ENCODE measurements at regions not wholly inside any gene's neighbourhood (a gene's known extent, or its start where the extent isn't known, plus 50 kb on each side); places are given as distances from the start of the nearest gene placed in this dataset.

- DNase-seq (ENCODE audit: low spot score) = no peak
These were observed 161.0 kb downstream of the TRMT11 start for GRCh38 chr6:126147291-126147815.

- no peak for DNase-seq (ENCODE audit: low spot score)
These were observed 162.5 kb downstream of the TRMT11 start for GRCh38 chr6:126148853-126149252.

GRCh38 chr6:126152372-126152745, 166.0 kb downstream of the TRMT11 start:
- no peak for DNase-seq (ENCODE audit: low spot score)

- no peak for DNase-seq (ENCODE audit: low spot score)
These were observed 167.3 kb downstream of the TRMT11 start for GRCh38 chr6:126153661-126154060.

GRCh38 chr6:126156973-126157372, 170.6 kb downstream of the TRMT11 start:
- no peak for DNase-seq (ENCODE audit: low spot score)

- no peak for DNase-seq (ENCODE audit: low spot score)
These were observed 172.2 kb upstream of the CENPW start for GRCh38 chr6:126167726-126168125.

- no peak for DNase-seq (ENCODE audit: low spot score)
These were observed 169.5 kb upstream of the CENPW start for GRCh38 chr6:126170433-126170832.

GRCh38 chr6:126170978-126171382, 168.9 kb upstream of the CENPW start:
- DNase-seq (ENCODE audit: low spot score) = peak; percentile 14

- DNase-seq (ENCODE audit: low spot score) = no peak
These were observed 167.8 kb upstream of the CENPW start for GRCh38 chr6:126172131-126172530.

- no peak for DNase-seq (ENCODE audit: low spot score)
These were observed 166.7 kb upstream of the CENPW start for GRCh38 chr6:126173265-126173664.

GRCh38 chr6:126174697-126175096, 165.2 kb upstream of the CENPW start:
- DNase-seq (ENCODE audit: low spot score) = no peak

GRCh38 chr6:126175251-126175650, 164.7 kb upstream of the CENPW start:
- DNase-seq (ENCODE audit: low spot score) = no peak

- peak; percentile 18 for DNase-seq (ENCODE audit: low spot score)
These were observed 163.6 kb upstream of the CENPW start for GRCh38 chr6:126176282-126176681.

- DNase-seq (ENCODE audit: low spot score) = peak; percentile 89
These were observed 159.3 kb upstream of the CENPW start for GRCh38 chr6:126180585-126180984.

GRCh38 chr6:126181173-126181741, 158.7 kb upstream of the CENPW start:
- DNase-seq (ENCODE audit: low spot score) = no peak

- no peak for DNase-seq (ENCODE audit: low spot score)
These were observed 158.0 kb upstream of the CENPW start for GRCh38 chr6:126181890-126182289.

- DNase-seq (ENCODE audit: low spot score) = peak; percentile 26
These were observed 157.1 kb upstream of the CENPW start for GRCh38 chr6:126182650-126183311.

- no peak for DNase-seq (ENCODE audit: low spot score)
These were observed 154.1 kb upstream of the CENPW start for GRCh38 chr6:126185774-126186173.

- DNase-seq (ENCODE audit: low spot score) = peak; percentile 15
These were observed 151.5 kb upstream of the CENPW start for GRCh38 chr6:126188279-126188909.

- no peak for DNase-seq (ENCODE audit: low spot score)
These were observed 144.2 kb upstream of the CENPW start for GRCh38 chr6:126195625-126196236.

GRCh38 chr6:126198631-126199030, 141.3 kb upstream of the CENPW start:
- DNase-seq (ENCODE audit: low spot score) = no peak

GRCh38 chr6:126199466-126199865, 140.4 kb upstream of the CENPW start:
- DNase-seq (ENCODE audit: low spot score) = no peak

- no peak for DNase-seq (ENCODE audit: low spot score)
These were observed 137.2 kb upstream of the CENPW start for GRCh38 chr6:126202707-126203106.
